ENCODE measurements at regions not wholly inside any gene's neighbourhood (a gene's known extent, or its start where the extent isn't known, plus 50 kb on each side); places are given as distances from the start of the nearest gene placed in this dataset.

GRCh38 chrX:95218976-95219375, 1465.7 kb upstream of the DIAPH2 start:
- TF ChIP-seq HNRNPLL (IDR thresholded peaks at IDR 0.05; ENCODE audit: low read depth, low read length, poor library complexity, severe bottlenecking) (no peak), ZUFSP (CRISPR knock-in tag; IDR thresholded peaks at IDR 0.05; ENCODE audit: borderline replicate concordance) (no peak), ZNF589 (CRISPR knock-in tag; conservative IDR thresholded peaks at IDR 0.05) (no peak), FOSL2 (CRISPR knock-in tag; IDR thresholded peaks at IDR 0.05) (no peak), SYNCRIP (IDR thresholded peaks at IDR 0.05; ENCODE audit: insufficient read depth, low read depth, low read length) (no peak), ARID5B (CRISPR knock-in tag; IDR thresholded peaks at IDR 0.05) (no peak), NR0B2 (CRISPR knock-in tag; IDR thresholded peaks at IDR 0.05) (no peak), GABPA (IDR thresholded peaks at IDR 0.05; ENCODE audit: low read depth, low read length) (no peak), GABPA (CRISPR knock-in tag; IDR thresholded peaks at IDR 0.05; ENCODE audit: low read depth) (no peak)
- TF ChIP-seq, protein P1, sequence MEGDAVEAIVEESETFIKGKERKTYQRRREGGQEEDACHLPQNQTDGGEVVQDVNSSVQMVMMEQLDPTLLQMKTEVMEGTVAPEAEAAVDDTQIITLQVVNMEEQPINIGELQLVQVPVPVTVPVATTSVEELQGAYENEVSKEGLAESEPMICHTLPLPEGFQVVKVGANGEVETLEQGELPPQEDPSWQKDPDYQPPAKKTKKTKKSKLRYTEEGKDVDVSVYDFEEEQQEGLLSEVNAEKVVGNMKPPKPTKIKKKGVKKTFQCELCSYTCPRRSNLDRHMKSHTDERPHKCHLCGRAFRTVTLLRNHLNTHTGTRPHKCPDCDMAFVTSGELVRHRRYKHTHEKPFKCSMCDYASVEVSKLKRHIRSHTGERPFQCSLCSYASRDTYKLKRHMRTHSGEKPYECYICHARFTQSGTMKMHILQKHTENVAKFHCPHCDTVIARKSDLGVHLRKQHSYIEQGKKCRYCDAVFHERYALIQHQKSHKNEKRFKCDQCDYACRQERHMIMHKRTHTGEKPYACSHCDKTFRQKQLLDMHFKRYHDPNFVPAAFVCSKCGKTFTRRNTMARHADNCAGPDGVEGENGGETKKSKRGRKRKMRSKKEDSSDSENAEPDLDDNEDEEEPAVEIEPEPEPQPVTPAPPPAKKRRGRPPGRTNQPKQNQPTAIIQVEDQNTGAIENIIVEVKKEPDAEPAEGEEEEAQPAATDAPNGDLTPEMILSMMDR (CRISPR knock-in tag; IDR thresholded peaks at IDR 0.05): no peak
- TF ChIP-seq, protein P2, sequence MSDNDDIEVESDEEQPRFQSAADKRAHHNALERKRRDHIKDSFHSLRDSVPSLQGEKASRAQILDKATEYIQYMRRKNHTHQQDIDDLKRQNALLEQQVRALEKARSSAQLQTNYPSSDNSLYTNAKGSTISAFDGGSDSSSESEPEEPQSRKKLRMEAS (IDR thresholded peaks at IDR 0.05): no peak

Measured in HepG2 (cell line).